Activated CD4-positive, CD25-positive, alpha-beta regulatory T cell treated with anti-CD3 and anti-CD28 coated beads, Interleukin-2, amount 50 U/mL, for 24 hours (primary cell): ENCODE measurements at regions not wholly inside any gene's neighbourhood (a gene's known extent, or its start where the extent isn't known, plus 50 kb on each side); places are given as distances from the start of the nearest gene placed in this dataset.

Experiments
- ATAC-seq, 2 donors: fragments of 150-1000 bp; cut with Tn5 transposase; one replicate each; pipeline ENCODE4 v1.10.0; 2021; ENCODE audit warnings: mild to moderate bottlenecking in 1 of 2, moderate library complexity in 1 of 2

DNA sequence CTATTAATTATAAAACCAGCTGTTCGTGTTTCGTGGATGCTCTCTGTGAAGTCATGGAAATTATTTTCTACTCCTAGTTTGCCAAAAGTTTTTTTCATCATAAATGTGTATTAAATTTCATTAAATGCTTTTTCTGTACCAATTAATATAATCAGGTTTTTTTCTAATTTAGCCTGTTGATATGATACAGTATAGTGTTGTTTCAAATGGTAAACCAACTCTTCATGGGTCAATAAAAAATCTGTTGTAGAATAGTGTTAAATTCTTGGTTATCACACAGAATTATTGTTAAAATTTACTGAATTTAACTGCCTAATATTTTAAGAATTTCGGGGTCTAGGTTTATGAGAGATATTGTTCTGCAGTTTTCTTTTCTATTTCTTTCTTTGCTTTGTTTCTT, 505.9 kb upstream of the MANEA start:
- ATAC-seq, result no peak

- no peak for ATAC-seq
Observed at GRCh38 chr6:95078457-95078856, 498.9 kb upstream of the MANEA start.

GRCh38 chr6:95081231-95081630, 496.1 kb upstream of the MANEA start:
- no peak for ATAC-seq

DNA sequence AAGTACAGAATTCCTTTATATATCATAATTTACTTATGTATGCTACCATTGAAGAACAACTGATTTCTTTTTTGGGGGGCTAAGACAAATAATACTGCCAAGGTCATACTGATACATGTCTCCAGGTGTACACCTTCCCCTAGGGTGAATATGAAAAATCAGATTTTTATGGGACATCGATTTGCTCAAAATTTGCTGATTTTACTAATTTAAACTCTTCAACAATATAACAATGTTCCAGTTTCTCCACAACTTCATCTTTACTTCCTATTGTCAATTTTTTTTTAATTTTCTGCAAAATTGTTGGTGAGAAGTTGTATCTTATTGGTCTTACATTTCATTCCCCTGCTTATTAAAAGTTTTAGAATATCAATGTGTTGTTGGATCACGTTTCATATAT, 495.4 kb upstream of the MANEA start:
- ATAC-seq, result no peak

DNA sequence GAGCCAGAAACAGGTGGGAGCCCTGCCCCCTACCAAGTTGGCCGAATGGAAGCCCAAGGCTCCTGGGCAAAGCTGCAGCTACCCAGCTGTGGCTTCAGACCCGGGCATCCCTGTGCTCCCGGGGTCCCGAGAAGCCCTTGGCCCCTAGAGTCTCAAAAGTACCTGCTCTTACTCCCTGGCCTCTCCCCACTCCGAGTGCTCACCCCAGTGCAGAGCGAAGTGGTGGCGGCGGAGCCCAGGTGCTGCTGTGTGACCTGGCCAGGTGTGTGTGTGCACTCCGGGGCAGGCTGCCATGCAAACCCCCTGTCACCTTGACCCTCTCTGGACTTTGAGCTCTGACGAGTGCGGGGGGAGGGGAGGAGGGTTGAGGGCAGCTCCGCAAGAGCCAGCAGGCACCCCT, 493.8 kb upstream of the MANEA start:
- ATAC-seq, result no peak

GRCh38 chr6:95084867-95085266, 492.5 kb upstream of the MANEA start:
- ATAC-seq, result no peak

DNA sequence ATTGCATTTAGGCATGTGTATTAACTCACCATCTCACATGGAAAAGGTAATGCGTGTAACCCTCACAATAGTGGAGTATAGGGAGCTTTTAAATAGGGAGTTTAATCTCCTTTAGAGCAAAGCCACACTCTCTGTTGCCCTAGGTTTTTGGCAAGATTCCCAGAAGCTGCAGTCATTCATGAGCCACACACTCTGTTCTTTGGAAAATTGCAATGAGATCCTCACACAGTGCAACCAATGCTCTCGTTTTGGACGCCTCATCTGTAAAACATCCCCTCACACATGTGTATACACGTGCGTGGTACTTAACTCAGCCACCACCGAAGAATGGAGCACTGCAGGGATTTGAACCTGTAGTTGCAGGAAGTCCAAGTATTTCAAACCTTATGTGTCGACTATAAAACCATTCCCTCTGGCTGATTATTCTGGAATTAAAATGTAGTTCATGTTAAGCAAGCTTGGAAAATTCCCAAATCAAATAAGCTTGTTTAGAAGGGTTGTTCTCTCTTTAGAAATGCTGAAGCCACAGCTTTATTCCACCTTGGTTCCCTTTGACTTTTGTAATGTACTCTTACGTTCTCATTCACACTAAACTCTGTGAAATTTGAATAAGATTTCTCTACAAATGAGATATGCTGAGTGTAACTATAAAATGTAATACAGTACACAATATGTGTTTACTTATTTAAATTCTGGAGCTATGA, 489.8 kb upstream of the MANEA start:
- ATAC-seq, result no peak

DNA sequence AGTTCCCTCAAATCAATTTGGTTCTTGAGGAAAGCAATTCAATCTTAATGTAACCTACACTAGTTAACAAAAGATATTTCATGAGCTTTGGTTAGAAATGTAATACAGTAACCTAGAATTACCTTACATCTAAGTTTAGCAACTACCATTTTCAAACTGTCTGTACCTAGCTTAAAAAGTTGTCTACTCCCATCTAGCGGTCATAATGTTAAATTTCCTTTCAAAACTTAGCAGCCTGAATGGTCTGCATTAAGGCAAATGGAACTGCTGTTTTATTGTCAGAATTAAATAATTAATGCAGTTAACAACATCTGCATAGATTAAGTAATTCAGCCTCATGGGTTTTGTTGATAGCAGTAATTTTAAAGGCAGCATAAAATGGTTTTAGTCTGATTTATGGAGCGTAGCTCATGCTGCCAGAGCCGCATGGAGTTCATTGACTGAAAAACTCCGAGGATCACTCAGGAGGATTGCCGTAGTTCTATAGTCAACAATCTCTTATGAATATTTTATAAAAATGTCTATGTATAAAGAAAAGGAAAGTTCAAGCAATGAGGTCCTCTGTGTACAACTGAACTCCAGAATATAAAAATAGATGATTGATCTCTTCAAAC, 485.4 kb upstream of the MANEA start:
- ATAC-seq, result no peak

GRCh38 chr6:95093154-95093553, 484.2 kb upstream of the MANEA start:
- no peak for ATAC-seq

DNA sequence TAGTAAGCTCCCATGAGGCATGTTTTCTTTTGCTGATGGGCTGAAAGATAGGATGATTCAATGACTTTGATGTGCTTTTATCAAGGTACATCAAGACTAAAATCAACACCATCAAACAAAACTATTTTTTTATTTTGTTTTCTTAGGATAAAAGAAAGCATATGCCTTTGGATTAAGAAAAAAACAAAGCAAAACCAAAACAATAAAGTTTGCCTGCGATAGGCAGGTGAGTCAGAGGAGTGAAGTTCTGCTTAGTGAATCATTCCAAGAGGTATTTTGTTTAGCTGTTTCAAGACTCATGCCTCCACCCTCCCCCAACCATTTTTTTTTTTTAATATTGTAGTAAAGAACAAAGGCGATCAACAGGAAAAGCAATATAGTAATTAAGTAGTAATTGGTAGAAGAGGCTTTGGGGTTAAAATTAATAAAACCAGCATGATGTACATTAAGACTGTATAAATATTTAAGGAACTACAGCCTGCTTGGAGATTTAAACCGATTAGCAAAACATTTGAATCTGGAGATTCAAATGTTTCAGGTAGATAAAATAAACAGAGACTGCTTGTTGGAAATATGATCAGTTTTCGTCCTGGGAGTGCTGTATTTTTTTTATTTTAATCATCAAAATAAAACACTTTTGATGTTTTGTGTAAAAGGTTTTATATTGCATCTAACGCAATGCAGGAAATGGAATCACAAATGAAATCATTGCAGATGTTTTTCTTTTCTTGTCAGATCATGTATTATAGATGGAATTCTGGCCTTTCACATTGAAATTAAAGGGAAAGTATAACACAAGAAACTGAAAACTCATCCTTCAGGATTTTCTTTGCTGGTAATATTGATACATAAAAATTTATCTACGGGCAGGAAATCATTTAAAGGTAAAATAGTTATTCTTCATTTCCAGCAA, 482.3 kb upstream of the MANEA start:
- no peak for ATAC-seq

DNA sequence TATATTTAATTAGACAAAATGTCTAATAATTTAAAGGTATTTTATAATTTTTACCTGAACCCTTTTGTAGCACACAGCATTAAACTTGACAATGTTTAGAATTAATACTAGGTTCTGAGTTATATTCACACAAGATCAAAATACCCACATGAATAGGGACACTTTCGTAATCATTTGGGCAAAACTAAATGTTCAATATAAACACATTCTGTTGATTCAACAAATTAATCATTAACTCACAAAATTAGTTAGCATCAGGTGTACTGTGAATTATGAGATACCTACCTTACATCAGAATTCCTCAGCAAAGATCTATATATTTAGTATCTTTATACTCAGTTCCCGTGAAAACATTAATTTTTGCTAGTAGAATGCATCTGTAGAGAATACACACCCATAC, 481.5 kb upstream of the MANEA start:
- ATAC-seq, result no peak

- no peak for ATAC-seq
Observed at GRCh38 chr6:95099410-95099809, 477.9 kb upstream of the MANEA start.

DNA sequence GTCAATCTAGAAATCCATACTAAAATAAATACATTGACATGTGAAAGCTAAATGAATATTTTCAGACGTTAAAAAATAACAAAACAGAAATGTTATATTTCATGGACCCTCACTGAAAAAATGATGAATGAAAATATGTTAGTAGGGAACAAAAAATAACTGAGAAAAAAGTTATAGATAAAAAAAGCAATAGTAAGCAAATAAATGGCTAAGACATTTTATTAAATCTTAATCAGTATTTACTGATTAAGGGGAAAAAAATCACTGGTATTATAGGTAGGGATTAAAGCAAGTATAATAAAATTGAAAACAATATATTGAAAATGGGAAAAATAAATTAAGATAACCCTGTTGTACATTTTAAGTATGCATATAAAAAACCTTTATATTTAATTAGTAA, 468.1 kb upstream of the MANEA start:
- no peak for ATAC-seq

DNA sequence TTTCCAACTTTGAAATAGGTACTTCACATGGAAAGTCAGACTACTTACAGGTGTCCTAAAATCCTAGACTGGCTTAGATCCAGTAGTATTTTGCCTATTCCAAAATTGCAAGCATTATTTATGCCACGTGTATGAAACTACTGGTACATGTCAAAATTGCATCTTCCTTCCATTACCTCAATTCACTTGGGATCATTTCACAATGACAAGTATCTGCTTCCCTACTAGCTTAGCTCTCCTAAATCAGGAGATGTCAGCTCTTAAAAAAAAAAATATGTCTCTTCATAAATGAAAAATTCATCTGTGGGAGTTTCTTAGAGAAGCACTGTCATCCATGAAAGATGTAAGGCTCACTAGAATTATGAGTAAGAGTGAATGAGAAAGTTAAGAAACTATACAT, 466.6 kb upstream of the MANEA start:
- ATAC-seq, result no peak

DNA sequence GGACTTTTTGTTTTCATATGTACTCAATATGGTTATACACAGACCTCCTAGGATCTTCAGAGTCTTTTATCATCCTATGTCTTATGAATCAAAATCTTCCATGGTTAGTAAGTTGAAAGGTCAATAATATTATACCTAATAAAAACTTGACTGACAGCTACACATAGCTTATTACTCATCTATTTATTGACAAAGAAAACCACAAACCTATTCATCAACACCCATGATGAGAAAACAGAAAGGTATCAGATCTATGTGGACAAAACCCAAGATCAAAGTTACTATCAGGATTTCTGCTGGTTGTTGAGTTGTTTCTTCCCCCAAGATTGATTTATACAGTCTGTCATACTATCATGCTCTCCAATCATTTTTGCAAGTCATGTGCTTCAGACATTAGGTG, 460.1 kb upstream of the MANEA start:
- ATAC-seq, result no peak

DNA sequence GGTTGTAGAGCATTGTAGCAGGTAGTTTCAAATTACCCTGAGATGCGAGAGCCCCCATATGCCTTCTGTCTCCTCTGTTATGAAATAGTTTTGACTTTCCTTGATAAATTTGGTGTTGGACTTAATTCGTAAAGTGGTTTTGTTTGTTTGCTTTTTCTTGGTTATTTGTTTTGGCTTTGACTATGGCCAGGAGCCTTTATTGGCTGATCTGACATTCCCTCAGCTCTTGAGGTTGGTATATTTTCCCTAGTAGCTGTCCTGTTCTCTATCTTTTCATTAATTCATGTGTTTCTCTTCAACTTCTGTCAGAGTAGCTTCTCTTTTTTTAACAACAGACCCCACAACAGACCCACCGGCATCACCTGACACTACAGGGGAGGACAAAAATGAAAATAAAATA, 457.4 kb upstream of the MANEA start:
- ATAC-seq, result no peak

DNA sequence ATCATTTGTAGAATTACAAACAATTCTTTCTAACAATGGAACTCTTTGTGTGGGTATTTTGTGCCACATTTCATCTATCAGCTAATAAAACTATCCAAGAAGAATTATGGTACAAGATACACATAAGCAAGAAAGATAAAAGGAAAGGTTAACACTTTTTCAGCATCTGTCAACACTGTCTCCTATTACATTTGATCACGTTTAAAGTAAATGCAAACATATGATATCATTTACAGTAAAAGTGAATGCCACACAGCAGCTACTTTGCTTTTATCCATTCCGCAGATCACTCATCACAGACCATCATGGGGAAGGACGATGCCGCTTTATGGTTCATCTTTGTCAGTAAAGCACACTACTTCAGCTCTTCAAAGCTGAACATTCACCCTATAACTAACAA, 456.4 kb upstream of the MANEA start:
- ATAC-seq, result no peak

- no peak for ATAC-seq
Observed at GRCh38 chr6:95127261-95127660, 450.1 kb upstream of the MANEA start.

DNA sequence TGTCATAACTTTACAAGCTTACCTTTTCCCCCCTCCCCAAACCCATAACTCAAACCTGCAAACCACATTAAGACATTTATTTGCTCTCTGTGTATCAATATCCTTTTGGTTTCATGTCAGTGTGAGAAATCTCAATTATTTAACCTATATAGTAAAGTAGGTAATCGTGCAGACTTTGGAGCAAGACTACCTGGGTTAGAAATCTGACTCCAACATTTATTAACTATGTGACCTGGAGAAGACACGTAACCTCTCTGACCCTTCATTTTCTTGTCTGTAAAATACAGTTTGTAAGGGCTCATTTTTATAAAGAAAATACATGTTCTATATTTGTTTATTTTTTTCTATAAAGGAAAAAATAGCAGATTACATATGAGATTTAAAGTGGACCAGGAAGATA, 448.9 kb upstream of the MANEA start:
- no peak for ATAC-seq

- ATAC-seq, result no peak
Observed at GRCh38 chr6:95128947-95129346, 448.4 kb upstream of the MANEA start.

DNA sequence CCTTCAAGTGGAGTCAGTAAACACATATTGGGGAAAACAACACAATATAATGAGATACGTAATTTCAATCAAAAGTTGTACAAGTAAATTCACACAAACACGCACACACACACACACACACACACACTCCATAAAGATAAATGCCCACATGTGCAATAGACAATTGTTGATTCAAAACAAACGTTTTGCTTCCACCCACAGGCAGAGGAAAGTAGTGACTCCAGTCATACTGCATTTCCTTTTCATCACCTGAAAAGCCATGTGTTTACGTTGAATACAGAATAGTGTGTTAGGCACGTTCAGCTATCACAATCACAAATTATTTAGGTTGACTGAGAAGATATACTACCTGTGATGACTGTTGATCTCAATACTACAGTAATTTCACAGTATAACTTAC, 443.8 kb upstream of the MANEA start:
- ATAC-seq, result no peak

GRCh38 chr6:95135182-95135581, 442.2 kb upstream of the MANEA start:
- no peak for ATAC-seq

DNA sequence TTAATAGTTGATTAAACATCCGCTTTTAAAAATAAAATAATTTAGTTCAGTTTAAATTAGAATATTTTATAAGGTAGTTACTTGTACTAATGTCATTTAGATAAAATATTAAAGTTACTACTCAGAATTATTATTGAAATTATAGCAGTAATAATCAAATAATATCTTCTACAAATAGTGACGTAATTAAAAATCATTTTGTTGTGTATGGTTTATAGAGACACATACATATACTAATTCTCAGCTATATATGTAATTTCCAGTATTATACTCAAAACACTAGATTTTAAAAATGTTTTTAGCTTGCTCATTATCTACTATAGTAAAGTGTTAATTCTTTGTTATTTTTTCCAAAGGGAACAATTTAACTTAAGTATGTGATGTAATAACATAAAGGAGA, 435.2 kb upstream of the MANEA start:
- ATAC-seq, result no peak
